Ovary (tissue), 7 donors: ENCODE measurements at regions not wholly inside any gene's neighbourhood (a gene's known extent, or its start where the extent isn't known, plus 50 kb on each side); places are given as distances from the start of the nearest gene placed in this dataset.

Experiments used
- DNase-seq, 5 donors: peaks; one replicate each; pipeline ENCODE4 v3.0.0-alpha.2; 2019 to 2020
- H3K27ac ChIP-seq, 2 donors: fragments of 200-600 bp; one replicate each; pipeline versions ENCODE4 v1.5.1 to v1.8.0; 2019 to 2022
- H3K27me3 ChIP-seq: fragments of 200-600 bp; one replicate; pipeline ENCODE4 v1.8.0; 2022
- H3K36me3 ChIP-seq: fragments of 200-600 bp; sonication (generic); one replicate; pipeline ENCODE4 v1.5.1; 2019
- H3K4me1 ChIP-seq: one replicate; pipeline ENCODE4 v1.8.1; 2013; ENCODE audit warnings: mild to moderate bottlenecking, moderate library complexity; ENCODE audit not compliant: insufficient read depth
- H3K4me3 ChIP-seq: fragments of 200-600 bp; sonication (generic); one replicate; pipeline ENCODE4 v1.5.1; 2017
- H3K9me3 ChIP-seq, 2 donors: fragments of 200-600 bp in 1 of 2; sonication (generic) in 1 of 2; one replicate each; pipeline versions ENCODE4 v1.5.1 to v1.8.1; 2013 to 2019; ENCODE audit warnings: mild to moderate bottlenecking in 1 of 2, moderate library complexity in 1 of 2
- EP300 ChIP-seq: sonication (generic); formaldehyde crosslinking; IDR thresholded peaks from one replicate; pipeline ENCODE4 v1.6.1; 2017; ENCODE audit warnings: antibody characterized with exemption
- POLR2A ChIP-seq: fragments of 450-650 bp; IDR thresholded peaks from one replicate; pipeline ENCODE4 v1.6.1; 2017; ENCODE audit warnings: antibody characterized with exemption, mild to moderate bottlenecking, moderate library complexity
- WGBS, 3 donors: extraction: QIAGEN DNeasy Blood & Tissue Kit in 1 of 3; methylation state at CpG; one replicate each; pipeline versions ENCODE4 v1.1.5 to v1.1.7; 2013 to 2017; 5-methylcytosine and 5-hydroxymethylcytosine counted together
- intact Hi-C, 4 donors: fragments of 100-400 bp; cut with DNase I; formaldehyde crosslinking; loops; one replicate each; pipeline versions ENCODE4 v1.11.0 to v1.15.1; 2022 to 2023
- TF ChIP-seq, protein P1 (sequence below), 3 donors: fragments of 450-650 bp in 2 of 3; fragments of 200-600 bp in 1 of 3; IDR thresholded peaks; one replicate each; pipeline versions ENCODE4 v1.5.1 to v1.8.0; 2016 to 2022; ENCODE audit warnings: antibody characterized with exemption in 3 of 3, mild to moderate bottlenecking in 1 of 3
- donor health status: DM: no; HTN: no; CAD: no; lungs with moderate emphysema.
- donor health status: DM: no; HTN: no; CAD: no.
- donor health status: Bipolar disorder and iron deficiency.
- donor health status: DM: no; HTN: no; CAD: no.
- donor health status: DM: yes; HTN: yes; CAD: no.

DNA sequence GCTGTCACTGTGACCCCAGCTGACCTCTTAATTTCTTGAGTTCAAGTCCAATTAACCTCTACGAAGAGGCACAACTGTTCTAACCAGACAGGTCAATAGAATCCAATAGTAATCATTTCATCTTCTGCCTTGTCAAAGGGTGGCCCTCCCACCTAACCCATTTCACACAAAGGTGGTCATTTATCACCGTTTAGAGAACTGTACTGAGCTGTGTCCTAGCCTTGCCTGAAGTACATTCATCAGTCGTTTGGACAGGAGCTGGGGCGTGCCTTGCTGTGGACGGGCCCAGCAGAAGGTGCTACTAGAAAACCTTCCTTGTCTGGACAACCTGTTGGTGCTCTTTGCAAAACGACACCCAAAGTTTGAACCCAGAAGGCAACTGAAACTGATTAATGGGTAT is 605.4 kb downstream of the ISL1 start:
- TF ChIP-seq EP300 (no peak), POLR2A (no peak)
- TF ChIP-seq, protein P1, sequence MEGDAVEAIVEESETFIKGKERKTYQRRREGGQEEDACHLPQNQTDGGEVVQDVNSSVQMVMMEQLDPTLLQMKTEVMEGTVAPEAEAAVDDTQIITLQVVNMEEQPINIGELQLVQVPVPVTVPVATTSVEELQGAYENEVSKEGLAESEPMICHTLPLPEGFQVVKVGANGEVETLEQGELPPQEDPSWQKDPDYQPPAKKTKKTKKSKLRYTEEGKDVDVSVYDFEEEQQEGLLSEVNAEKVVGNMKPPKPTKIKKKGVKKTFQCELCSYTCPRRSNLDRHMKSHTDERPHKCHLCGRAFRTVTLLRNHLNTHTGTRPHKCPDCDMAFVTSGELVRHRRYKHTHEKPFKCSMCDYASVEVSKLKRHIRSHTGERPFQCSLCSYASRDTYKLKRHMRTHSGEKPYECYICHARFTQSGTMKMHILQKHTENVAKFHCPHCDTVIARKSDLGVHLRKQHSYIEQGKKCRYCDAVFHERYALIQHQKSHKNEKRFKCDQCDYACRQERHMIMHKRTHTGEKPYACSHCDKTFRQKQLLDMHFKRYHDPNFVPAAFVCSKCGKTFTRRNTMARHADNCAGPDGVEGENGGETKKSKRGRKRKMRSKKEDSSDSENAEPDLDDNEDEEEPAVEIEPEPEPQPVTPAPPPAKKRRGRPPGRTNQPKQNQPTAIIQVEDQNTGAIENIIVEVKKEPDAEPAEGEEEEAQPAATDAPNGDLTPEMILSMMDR (IDR thresholded peaks at IDR 0.05), result no peak
- Histone ChIP-seq H3K36me3 (no peaks in the 10 kb centered on the region), H3K9me3 (no peaks in the 10 kb centered on the region), H3K27ac (no peak overlapping the region), H3K27me3 (no peaks in the 10 kb centered on the region), H3K4me1 (no peaks in the 10 kb centered on the region), H3K4me3 (no peak overlapping the region)
- DNase-seq, result no peak
- intact Hi-C loops, result no loop called here
- WGBS, 3 donors, result 31 to 40% (median 36%) methylated on average over 6 of the region's 6 CpGs

DNA sequence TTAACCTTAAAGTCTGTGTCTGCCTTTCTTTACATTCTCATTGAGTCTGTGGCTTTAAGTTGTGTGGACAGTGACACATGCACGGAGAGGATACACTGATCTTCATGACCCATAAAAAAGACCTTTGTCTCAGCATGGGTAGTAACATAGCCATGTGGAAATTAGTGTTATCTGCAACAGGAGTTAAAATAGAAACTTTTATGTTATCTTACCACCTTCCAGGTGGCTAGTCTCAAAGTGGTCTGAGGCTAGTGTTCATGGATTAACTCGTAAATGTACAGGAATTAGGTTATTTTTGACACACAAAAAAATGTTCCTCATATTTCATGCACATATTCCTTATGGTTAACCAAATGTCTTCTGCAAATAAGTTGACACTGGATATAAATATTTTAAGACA is 607.0 kb downstream of the ISL1 start:
- H3K27ac ChIP-seq, result no peak overlapping the region
- TF ChIP-seq EP300 (no peak), POLR2A (no peak)
- TF ChIP-seq, protein P1 (IDR thresholded peaks at IDR 0.05), result no peak
- intact Hi-C loops, result no loop called here

DNA sequence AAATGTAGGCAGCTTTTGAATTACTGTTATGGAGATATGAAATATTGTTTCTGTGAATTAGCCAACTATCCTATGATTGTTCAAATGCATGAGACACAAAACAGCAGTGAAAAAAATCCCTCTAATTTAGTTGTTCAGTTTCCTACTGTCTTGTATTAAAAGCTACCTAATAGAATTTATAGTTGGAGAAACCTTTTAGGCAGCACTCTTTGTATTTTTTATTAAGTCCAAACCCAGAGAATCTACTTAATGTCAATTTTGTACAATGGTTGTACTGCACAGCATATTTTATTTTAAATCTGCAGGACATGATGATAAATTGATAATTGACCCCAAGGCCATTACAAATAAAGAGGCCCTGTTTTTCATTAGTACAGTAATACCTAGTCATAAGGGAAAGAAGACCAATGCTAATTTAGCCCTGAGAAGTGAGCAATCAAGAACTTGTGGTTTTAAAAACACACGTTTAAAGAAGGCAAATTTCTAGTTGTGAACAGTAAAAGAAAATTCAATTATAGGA is 607.5 kb downstream of the ISL1 start:
- no peaks in the 10 kb centered on the region for H3K4me1 ChIP-seq
- intact Hi-C loops, result no loop called here
- H3K9me3 ChIP-seq, result no peaks in the 10 kb centered on the region
- no peaks in the 10 kb centered on the region for H3K27me3 ChIP-seq
- TF ChIP-seq, protein P1 (IDR thresholded peaks at IDR 0.05), result no peak
- TF ChIP-seq EP300 (no peak), POLR2A (no peak)
- no peak overlapping the region for H3K4me3 ChIP-seq
- 3 to 29% (median 9%) methylated on average over 1 of the region's 1 CpG for WGBS, 3 donors
- DNase-seq, result no peak
- H3K36me3 ChIP-seq, result no peaks in the 10 kb centered on the region
- H3K27ac ChIP-seq, result no peak overlapping the region

More for the DNA sequence above, 607.0 kb downstream of the ISL1 start:
- Histone ChIP-seq H3K4me3 (no peak overlapping the region), H3K9me3 (no peaks in the 10 kb centered on the region), H3K27me3 (no peaks in the 10 kb centered on the region), H3K4me1 (no peaks in the 10 kb centered on the region), H3K36me3 (no peaks in the 10 kb centered on the region)
- WGBS, 3 donors, result 26 to 35% (median 27%) methylated on average over 2 of the region's 2 CpGs
- DNase-seq, result no peak

DNA sequence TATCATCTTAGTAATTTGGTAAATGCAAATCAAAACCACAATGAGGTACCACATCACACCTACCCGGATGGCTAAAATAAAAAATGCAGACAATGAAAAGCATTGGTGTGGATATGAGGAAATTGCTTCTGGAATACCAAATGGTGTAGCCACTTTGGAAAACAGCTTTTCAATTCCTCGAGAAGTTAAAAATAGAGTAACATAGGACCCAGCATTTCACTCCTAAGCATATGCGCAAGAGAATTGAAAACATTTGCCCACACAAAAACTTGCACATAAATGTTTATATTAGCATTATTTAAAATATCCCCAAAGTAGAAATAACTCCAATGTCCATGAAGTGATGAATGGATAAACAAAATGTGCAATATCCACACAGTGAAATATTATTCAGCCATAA is 608.7 kb downstream of the ISL1 start:
- intact Hi-C loops, result no loop called here
- WGBS, 3 donors, result 72 to 90% (median 84%) methylated on average over 3 of the region's 3 CpGs
- TF ChIP-seq, protein P1 (IDR thresholded peaks at IDR 0.05), result no peak
- TF ChIP-seq EP300, result no peak
- H3K9me3 ChIP-seq, result no peaks in the 10 kb centered on the region
- no peak overlapping the region for H3K27ac ChIP-seq
- no peak overlapping the region for H3K4me3 ChIP-seq
- no peaks in the 10 kb centered on the region for H3K36me3 ChIP-seq
- no peaks in the 10 kb centered on the region for H3K27me3 ChIP-seq
- no peak for DNase-seq
- H3K4me1 ChIP-seq, result no peaks in the 10 kb centered on the region
